Peyer's patch (tissue), 4 donors: ENCODE measurements at regions not wholly inside any gene's neighbourhood (a gene's known extent, or its start where the extent isn't known, plus 50 kb on each side); places are given as distances from the start of the nearest gene placed in this dataset.

Experiments used
- DNase-seq, 3 donors: peaks; one replicate each; pipeline ENCODE4 v3.0.0-alpha.2; 2017 to 2019
- H3K27ac ChIP-seq, 4 donors: fragments of 200-600 bp; sonication (generic); one replicate each; pipeline ENCODE4 v1.5.1; 2016 to 2019
- H3K27me3 ChIP-seq, 2 donors: fragments of 200-600 bp; sonication (generic); one replicate each; pipeline ENCODE4 v1.5.1; 2019
- H3K36me3 ChIP-seq, 3 donors: fragments of 200-600 bp; sonication (generic); one replicate each; pipeline ENCODE4 v1.5.1; 2016 to 2019
- H3K4me1 ChIP-seq, 4 donors: fragments of 200-600 bp; sonication (generic); one replicate each; pipeline ENCODE4 v1.5.1; 2016 to 2019
- H3K4me3 ChIP-seq, 4 donors: fragments of 200-600 bp; sonication (generic); 1 replicate in 3 of 4; 2 replicates in 1 of 4; pipeline ENCODE4 v1.5.1; 2016 to 2019; ENCODE audit warnings: mild to moderate bottlenecking in 1 of 4
- H3K9me3 ChIP-seq, 4 donors: fragments of 200-600 bp; sonication (generic); one replicate each; pipeline ENCODE4 v1.5.1; 2016 to 2019; ENCODE audit warnings: mild to moderate bottlenecking in 1 of 4
- CTCF ChIP-seq, 6 experiments: fragments of 450-650 bp in 4 of 6; fragments of 200-600 bp in 2 of 6; sonication (generic) in 1 of 6; IDR thresholded peaks; one replicate each; pipeline ENCODE4 v1.5.1; 2017 to 2019; ENCODE audit warnings: antibody characterized with exemption in 6 of 6, mild to moderate bottlenecking in 3 of 6, moderate library complexity in 1 of 6
- POLR2A ChIP-seq, 2 donors: fragments of 450-650 bp; IDR thresholded peaks; one replicate each; pipeline ENCODE4 v1.5.1; 2017; ENCODE audit warnings: antibody characterized with exemption in 2 of 2, mild to moderate bottlenecking in 2 of 2, moderate library complexity in 2 of 2

- no peak for DNase-seq
- H3K36me3 ChIP-seq, result no peaks in the 10 kb centered on the region
- H3K27me3 ChIP-seq, result no peaks in the 10 kb centered on the region
- no peak for TF ChIP-seq CTCF (IDR thresholded peaks at IDR 0.05)
- TF ChIP-seq POLR2A (IDR thresholded peaks at IDR 0.05), result no peak
- H3K4me3 ChIP-seq, result no peak overlapping the region
- H3K9me3 ChIP-seq, result no peaks in the 10 kb centered on the region
- no peak overlapping the region for H3K27ac ChIP-seq
- no peaks in the 10 kb centered on the region for H3K4me1 ChIP-seq
Measured at GRCh38 chr12:63038713-63039100, 103.8 kb upstream of the PPM1H start.

- H3K4me3 ChIP-seq, result no peak overlapping the region
- TF ChIP-seq POLR2A (IDR thresholded peaks at IDR 0.05) (no peak), CTCF (IDR thresholded peaks at IDR 0.05) (no peak)
- H3K9me3 ChIP-seq, result no peaks in the 10 kb centered on the region
- no peaks in the 10 kb centered on the region for H3K4me1 ChIP-seq
- H3K27ac ChIP-seq, result no peak overlapping the region
- H3K27me3 ChIP-seq, result no peaks in the 10 kb centered on the region
- no peak for DNase-seq
- H3K36me3 ChIP-seq, result no peaks in the 10 kb centered on the region
Measured at GRCh38 chr12:63037746-63038712, 103.1 kb upstream of the PPM1H start.

GRCh38 chr12:63036974-63037335 is 102.0 kb upstream of the PPM1H start:
- no peak overlapping the region for H3K27ac ChIP-seq

GRCh38 chr12:63036216-63036973 is 101.4 kb upstream of the PPM1H start:
- Histone ChIP-seq H3K27me3 (no peaks in the 10 kb centered on the region), H3K36me3 (no peaks in the 10 kb centered on the region), H3K9me3 (no peaks in the 10 kb centered on the region), H3K4me3 (no peak overlapping the region), H3K27ac (no peak overlapping the region), H3K4me1 (no peaks in the 10 kb centered on the region)
- peak in 1 of 3 donors; percentile 47 for DNase-seq
- TF ChIP-seq CTCF (IDR thresholded peaks at IDR 0.05) (no peak), POLR2A (IDR thresholded peaks at IDR 0.05) (no peak)

More at GRCh38 chr12:63036974-63037335, 102.0 kb upstream of the PPM1H start:
- TF ChIP-seq CTCF (IDR thresholded peaks at IDR 0.05) (no peak), POLR2A (IDR thresholded peaks at IDR 0.05) (no peak)
- H3K27me3 ChIP-seq, result no peaks in the 10 kb centered on the region
- no peaks in the 10 kb centered on the region for H3K4me1 ChIP-seq
- H3K4me3 ChIP-seq, result no peak overlapping the region
- no peaks in the 10 kb centered on the region for H3K9me3 ChIP-seq
- DNase-seq, result no peak
- H3K36me3 ChIP-seq, result no peaks in the 10 kb centered on the region

GRCh38 chr12:63034601-63035000 is 99.7 kb upstream of the PPM1H start:
- Histone ChIP-seq H3K4me3 (no peak overlapping the region), H3K27ac (no peak overlapping the region), H3K9me3 (no peaks in the 10 kb centered on the region), H3K27me3 (no peaks in the 10 kb centered on the region), H3K4me1 (no peaks in the 10 kb centered on the region), H3K36me3 (no peaks in the 10 kb centered on the region)
- TF ChIP-seq POLR2A (IDR thresholded peaks at IDR 0.05), result no peak
- TF ChIP-seq CTCF (IDR thresholded peaks at IDR 0.05), result no peak
- DNase-seq, result no peak
